NCI-H1105 (cell line): ENCODE measurements at regions not wholly inside any gene's neighbourhood (a gene's known extent, or its start where the extent isn't known, plus 50 kb on each side); places are given as distances from the start of the nearest gene placed in this dataset.

ENCODE experiments used
- DNase-seq: peaks from one replicate; lab custom pipeline; 2025; lab: John Stamatoyannopoulos, UW

DNA sequence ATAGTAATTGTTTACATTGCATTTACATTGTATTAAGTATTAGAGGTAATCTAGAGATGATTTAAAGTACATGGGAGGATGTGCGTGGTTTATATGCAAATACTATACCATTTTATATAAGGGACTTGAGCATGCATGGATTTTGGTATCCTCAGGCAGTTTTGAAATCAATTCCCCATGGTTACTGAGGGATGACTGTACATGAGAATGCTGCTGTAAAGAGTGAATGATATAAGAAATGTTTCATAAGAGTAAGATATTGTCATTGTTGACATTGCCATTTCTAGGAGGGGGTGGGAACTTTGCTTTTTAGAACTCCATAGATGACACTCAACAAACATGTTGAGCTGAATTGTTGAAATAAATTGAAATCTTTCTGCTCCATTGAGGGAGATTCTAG lies 185.0 kb downstream of the SEMA6A start:
- no peak for DNase-seq

DNA sequence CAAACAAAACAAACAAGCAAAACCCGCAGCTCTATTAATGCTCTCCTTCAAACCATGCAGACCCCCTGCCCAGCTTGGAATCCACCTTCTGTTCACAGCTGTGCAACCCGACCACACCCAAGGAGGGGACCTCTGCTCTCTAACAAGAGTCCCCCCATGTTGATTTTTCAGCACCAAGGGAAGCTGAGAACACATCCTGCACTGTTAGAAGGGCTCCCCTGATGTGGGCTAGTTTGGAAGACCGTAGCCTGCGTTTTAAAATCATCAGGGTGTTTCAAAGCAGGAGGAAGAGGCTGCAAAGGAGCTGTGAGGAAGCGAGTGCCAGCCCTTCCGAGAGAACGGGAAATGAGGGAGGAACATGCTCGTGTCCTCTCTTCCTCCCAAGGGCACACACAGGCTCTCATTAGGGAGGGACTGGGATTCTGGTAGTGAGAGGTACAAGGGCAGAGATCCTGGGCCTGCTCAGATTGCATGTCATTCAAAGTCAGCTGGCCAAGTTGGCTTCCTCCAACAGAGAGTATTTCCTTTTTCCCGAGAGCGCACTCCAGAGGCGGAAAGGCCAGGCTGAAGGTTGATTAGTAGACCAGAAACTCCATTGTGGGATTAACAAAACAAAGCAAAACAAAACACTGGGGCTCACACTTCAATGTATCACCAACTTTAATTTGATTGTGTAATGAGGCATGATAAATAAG lies 185.9 kb downstream of the SEMA6A start:
- DNase-seq: no peak

DNA sequence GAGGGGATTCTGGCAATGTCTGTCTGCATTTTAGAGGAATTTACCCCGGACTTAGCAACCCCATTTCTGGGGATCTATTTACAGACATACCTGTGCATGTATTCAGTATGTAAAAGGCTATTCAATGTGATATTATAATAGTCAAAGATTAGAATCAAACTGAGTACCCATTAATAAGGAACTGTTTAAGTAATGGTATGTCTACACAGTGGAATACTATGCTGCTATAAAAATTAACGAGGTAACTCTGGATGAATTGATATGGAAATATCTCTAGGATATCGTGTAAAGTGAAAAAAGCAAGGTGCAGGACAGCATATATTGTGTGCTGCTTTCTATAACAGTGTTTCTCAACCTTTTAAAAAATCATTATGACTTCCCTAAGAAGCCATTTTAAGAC lies 186.9 kb downstream of the SEMA6A start:
- no peak for DNase-seq

DNA sequence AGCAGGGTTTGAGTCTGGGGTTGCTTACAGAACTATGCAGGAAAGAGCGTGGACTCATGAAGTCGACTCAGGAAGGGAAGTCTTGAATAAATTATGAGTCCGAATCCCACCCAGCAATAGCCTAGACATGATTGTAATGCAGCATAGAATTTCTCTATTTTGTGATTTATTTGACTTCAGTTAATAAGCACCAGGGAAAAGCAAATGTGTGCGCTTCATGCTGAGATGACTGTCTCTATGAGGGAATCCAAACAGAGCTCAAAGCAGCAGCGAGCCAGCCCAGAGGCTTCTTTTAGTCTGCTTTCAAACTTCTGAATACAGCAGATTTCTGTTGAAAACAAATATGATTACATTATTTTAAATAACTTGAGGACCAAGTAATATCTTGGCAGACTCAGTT lies 188.0 kb downstream of the SEMA6A start:
- no peak for DNase-seq

DNA sequence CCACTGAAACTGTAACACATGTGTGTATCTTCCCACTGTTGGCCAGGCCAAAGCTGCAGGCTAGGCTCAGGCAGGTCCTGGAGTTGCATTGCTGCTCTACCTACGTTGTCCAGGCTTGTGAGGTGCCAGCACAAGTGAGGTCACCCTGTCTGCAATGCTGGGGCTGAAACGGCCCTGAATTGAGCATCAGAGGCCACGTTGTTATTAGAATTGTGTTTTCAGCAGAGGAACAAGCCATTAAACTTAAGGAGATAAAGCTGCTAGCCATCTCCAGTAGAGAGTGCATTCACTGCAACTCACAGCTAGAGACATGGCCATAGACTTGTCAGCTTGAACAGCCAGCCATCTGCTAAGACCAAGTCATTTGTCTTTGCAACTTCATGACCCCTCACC lies 191.8 kb downstream of the SEMA6A start:
- no peak for DNase-seq

DNA sequence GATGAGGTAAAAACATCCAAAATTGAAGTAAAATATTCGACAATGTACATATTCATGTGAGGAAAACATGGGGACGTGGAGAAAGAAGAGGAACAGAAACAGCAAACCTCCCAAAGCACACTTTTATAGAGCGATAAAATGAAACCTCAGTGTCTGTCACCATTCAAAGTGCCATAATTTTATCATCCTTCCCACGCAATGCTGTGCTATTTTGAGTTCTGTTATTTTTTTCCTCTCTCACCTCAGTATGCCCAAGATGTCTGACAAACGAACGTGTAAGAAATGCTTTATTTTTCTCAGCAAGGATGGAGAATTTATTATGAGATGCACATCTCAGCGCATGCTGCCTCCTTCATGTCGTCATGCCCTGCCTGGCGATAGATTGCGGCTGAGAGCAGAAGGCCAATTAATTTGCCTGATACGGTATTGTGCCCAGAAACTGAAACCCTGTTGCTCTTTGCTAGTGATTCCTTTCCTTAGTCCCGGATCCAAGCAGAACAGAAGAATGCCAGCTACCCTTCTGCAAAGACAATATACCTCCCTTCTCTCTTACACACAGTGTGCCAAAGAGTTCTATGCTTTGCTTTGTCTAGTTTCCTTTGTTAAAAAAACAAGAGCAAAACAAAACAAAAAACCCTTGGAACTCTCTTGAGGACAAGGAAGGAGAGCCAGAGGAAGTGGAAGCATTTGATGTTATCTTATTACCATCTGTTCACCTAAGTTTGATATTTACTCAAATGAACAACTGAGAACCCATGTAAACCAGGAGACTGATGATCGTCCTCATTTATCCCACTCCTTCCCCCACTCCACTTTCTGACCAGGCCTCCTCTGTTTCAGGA lies 192.4 kb downstream of the SEMA6A start:
- DNase-seq: no peak

DNA sequence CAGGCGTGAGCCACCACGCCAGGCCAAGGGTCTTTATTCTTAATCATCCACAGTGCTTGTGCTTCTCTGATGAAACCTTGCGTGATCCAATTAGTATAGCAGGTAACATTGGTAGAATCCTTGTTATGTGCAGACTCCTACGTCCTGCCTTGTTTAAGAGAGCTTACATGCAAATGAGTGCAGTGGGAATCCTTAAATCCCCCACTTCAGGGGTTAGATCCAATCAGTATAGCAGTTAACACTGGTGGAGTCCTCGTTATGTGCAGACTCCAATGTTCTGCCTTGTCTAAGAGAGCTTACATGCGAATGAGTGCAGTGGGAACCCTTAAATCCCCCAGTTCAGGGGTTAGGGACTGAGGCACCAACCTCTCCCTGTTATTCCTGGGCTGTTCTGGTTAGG lies 193.4 kb downstream of the SEMA6A start:
- no peak for DNase-seq

DNA sequence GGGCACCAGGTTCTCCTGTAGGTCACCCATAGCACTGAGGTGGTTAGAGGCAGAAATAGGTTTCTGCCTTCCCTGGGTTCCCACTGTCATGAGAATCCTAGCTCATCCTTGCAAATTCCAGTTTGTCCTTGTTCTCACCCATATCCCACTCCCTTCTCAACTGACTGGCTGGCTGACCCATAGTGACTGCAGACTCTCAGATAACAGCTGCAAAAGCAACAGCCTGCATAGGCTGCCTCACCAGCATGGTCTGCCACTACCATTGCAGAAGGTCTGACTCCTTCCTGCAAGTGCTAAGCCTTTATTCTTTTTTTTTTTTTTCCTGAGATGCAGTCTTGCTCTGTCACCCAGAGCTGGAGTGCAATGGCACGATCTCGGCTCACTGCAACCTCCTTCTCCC lies 194.0 kb downstream of the SEMA6A start:
- no peak for DNase-seq

DNA sequence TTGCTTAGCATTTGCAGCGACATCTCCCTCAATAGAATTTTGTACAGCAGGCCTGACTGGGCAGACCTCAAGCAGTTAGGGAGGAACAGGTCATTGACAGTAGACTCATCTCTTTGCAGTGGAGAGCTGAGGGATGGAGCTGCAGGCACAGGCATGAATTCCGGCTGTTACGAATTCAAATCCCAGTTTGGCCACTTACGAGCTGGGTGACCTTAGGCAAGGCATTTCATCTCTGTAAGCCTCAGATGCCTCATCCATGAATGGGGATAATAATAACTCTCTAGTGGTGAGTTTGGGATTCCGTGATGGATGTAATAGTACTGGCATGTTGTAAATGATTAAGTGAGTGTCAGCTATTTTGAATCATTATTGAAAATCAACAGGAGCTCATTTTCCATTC lies 195.3 kb downstream of the SEMA6A start:
- DNase-seq: no peak

DNA sequence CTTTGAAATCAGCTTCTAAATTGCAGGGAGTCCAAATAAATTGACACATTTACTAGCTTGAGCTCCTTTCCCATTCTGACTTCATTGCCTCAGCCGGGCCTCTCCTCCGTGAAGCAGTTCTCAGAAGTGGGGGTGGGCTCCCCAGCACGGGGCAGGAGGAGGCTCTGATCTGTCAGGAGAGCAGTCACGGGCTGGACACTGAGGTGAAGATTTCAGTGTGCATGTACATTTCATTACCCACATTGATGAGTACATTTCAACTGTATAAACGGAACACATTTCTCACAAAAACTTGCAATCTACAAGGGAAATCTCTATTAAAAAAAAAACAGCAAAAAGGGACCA lies 195.9 kb downstream of the SEMA6A start:
- DNase-seq: no peak

DNA sequence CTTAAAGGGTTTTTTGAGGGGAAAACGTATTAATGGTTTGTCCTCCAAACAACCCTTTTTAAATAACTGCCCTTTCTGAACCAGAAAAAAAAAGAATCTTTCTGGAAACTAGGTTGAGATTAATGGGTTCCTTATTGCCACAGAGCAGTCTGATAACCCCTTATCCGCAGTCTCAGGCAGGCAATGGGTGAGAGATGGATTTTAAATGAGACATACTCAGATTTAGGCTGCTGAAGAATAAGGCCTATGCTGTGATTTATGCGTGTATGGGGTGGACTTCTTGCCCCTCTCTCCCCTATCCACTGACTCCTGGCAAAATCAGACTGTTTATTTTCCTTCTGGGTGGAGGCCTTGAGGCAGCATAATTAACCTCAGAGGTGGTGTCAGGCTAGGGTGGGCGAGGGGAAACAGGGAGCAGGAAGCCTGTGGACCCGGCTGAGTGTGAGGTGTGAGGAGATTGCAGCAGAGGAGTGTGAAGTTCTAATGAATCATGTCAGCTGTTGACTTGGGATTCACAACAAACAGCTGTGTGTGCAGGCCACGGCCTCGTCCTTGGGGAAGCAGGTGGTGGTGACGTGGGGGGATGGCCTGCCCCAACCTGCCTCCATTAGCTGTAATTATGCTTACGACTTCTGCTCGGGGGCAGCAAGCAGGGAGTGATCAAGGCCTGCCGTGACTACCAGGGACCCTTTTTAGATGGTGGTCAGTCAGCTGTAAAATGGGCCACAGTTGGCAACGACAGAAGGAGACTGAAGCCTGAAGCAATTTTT lies 196.4 kb downstream of the SEMA6A start:
- DNase-seq: peak; percentile 80

DNA sequence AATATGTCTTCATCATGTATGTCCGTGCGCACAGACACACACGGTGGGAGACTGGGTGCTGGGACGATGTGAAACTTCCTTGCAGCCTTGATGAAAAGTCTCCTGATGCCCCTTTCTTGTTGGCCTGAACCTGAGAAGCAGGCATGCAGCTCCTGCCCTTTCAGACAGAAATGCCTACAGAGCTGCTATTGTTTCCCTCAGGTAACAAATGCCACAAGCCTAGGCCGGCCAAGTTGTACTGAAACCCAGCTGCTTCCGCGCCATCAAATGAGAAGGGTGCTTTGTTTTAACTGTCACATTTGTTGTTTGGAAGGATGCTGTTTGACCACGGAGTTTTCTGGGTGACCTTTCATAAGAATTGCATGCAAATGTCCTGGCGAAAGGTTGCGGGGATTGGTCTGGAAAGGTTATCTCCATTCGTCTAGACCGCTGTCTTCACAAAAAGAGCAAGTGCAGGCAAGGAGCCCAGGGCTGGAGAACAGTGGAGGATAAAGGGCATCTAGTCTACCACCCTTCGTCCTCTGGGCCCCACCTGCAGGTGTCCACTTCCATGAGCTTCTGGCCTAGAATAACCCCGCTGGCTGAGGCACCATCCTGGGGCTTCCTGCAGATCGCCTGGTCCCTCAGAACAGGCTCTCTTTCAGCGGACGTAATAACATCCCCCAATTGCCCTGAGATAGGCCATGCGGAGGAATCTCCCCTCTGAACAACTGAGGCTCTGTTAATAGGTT lies 197.2 kb downstream of the SEMA6A start:
- no peak for DNase-seq

DNA sequence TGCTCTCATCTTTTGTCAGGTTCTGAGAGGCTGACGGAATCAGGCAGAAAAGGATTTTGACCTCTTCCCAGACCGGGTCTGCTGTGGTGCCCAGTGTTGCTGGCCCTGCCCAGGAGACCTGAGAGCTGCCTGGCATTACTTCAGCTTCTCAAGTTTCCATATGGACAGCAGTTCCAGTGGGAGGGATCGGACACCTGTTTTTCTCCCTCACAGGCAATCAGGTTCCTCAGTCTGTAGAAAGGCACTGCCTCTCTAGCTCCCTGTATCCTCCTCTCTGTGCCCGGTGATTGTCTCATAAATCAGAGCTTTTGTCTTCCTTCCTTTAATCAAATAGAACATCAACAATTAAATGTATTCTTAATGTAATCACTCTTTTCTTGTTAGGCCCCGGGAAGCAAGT lies 198.7 kb downstream of the SEMA6A start:
- no peak for DNase-seq

DNA sequence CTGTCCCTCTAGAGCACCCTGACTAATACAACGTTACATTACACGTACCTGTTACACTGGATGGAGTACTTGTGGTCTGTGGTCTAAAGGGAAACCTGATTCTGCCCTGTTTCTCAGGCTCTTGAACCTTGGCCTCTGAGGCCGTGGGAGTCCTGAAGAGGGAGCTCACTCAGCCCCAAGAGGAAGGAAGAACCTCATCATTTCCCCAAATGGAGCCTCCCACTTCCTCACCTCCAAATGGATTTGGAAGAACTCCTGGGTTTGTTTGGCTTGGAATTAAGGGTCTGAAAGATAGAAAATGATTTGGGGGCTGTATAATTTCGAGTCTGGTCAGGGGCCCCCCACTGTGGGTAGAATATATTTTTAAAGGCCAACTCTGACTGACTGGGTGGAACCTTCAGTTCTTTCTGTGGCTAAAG lies 200.2 kb downstream of the SEMA6A start:
- no peak for DNase-seq

DNA sequence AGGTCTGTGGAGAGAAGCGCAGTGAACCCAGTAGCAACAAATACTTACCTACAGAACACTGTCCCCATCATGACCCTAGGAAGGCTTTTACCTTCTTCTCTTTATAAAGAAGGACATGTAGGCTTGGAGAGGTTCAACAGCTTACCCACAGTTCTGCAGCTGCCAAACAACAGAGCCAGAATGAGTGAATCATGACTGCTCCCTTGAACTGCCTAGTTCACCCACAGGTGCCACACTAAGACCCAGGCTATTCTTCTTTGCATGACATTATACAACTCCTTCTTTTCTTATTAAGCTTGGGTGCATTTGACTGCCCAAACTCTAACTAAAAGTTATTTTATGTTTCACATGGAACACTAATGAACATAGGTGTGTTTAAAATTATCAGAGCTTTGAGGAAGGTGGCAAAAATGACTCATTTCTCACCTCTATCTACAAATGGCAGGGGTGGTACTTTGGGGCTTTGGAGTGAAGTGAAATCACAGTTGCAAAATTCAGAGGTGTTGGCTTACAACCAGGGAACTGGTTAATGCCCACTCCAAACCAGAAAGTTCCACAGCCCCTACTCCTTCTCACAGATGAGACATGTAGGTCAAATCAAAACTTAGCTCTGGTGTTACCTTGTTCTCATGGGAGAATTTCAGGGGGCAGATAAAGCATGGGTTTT lies 201.6 kb downstream of the SEMA6A start:
- DNase-seq: no peak

DNA sequence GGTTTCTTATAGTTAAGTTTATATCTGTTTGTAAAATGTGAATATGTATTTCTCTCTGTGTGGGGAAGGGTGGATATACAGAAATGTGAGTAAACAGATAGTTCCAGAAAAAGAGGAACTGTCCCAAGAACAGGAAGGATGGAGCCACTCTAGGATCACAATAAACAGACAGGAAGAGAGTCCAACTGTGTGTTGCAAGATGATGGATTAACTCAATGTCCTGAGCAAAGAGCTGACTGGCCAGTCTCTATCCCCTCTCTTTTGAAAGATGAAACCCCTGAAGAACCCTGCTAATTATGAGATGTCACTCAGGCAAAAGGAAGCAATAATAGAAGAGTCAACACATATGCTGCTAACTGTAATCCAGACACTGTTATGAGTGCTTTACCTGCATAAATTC lies 202.7 kb downstream of the SEMA6A start:
- DNase-seq: no peak

DNA sequence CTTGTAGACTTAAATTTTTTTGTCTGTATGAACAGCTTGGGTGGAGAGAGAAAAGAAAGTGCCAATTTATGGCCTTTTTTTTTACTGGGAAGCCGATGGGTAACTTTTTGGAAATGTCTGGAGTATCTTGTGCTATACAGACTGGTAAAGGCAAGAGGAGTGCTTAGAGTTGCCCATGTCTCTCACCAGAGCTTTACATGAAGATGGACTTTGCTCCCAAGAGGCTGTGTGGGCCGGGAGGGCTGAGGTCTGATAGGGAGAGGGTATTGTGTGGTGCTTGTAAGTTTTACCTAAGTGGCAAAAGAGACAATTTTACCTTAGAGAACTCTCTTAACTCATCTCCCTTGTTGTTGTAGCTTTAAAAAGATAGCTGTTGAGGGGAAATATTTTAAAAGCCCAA lies 203.2 kb downstream of the SEMA6A start:
- no peak for DNase-seq

DNA sequence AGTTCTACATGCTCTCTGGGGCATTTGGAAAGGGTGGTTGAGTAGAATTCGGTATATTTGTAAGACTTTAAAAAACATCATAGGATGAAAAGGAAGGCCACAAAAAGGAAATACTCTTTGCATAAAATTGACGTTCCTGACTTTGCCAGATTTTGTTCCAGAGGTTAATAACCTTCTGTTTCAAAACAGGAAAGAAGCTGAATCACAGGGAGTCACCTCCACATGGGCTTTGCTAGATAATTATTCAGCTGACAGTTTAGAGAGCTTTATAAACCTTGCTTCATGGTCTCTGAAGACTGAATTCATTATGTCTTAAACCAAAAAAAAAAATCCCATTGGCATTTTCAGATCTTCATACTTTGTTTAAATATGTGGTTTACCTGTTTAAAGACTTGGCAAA lies 203.7 kb downstream of the SEMA6A start:
- no peak for DNase-seq

DNA sequence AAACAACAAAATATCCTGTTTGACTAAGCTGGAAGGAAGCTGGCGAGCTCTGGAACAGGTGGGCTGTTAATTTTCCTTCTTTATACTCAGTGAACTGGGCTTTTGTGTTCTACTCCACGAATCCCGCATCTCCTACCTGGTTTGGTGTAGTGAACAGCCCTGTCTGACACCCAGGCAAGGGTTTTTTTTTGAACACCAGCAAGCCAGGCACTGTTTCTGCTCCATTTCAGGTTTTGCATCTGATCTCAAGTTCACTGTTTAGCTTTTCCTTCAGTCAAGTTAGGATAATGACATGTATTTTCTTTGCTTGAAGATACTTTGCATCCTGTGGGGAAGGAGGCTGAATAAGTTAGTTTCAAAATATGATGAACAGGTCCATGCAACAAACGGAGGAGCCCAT lies 204.5 kb downstream of the SEMA6A start:
- no peak for DNase-seq

DNA sequence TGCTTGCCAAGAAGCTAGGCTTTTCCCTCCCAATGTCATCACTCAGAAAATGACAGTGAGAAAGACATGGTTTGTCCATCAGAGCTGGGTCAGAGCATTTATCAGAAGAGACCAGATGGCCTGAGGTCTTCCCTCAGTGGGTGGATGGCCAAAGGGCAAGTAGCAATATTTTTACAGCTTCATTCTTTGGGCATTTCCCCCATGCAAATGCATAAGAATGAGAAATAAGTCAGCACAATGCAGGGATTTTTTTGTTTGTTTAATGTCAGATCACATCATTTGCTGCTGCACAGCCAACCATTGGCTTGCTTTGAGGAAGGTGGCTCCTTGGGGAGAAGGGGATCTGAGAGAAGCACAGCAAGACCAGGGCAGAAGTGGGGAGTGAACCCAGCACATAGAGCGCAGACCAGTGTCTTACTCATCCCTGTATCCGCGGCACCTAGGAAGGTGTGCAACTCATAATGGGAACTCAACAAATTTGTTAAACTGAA lies 209.6 kb downstream of the SEMA6A start:
- DNase-seq: no peak

DNA sequence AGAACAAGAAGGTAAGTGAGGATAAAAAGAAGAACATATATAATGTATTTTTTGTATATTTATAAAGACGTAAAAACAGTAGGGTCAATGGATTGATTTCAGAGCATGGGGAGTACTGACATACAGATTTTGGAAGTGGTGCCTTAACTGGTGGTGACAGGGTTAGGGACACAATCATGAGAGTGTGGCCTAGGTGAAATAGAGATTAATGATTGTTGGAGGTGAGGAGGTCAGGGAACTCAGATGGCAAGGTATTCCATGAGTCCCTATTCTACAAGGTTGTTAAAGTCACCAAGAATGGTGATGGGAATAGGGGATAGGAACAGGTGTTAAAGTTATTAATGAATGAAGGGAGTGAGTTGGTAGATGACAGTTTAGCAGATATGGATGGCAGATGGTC lies 210.8 kb downstream of the SEMA6A start:
- no peak for DNase-seq
